Myocyte (in vitro differentiated cells): ENCODE measurements at regions not wholly inside any gene's neighbourhood (a gene's known extent, or its start where the extent isn't known, plus 50 kb on each side); places are given as distances from the start of the nearest gene placed in this dataset.

ENCODE experiments used
- DNase-seq: peaks from one replicate; pipeline ENCODE4 v3.0.0-alpha.2; 2012; ENCODE audit warnings: low read depth

DNA sequence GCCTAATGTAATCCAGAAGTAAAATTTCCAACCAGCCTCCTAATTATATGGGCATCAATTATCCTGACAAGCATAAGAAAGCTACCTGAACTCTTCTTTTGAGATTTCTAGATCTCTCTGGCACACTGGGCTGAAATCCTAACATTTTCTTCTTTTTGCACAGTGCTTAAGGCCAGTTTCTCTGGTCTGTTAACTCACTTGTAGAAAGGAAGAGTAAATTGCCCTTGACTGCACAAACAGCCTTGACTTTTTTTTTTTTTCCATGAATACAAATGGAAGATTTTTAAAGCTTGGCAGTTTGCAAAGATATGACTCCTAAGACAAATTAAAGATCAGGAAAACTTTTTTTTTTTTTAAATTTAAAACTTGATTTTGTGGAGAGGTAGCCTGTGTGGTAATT lies 291.2 kb upstream of the MON1B start:
- DNase-seq = no peak

DNA sequence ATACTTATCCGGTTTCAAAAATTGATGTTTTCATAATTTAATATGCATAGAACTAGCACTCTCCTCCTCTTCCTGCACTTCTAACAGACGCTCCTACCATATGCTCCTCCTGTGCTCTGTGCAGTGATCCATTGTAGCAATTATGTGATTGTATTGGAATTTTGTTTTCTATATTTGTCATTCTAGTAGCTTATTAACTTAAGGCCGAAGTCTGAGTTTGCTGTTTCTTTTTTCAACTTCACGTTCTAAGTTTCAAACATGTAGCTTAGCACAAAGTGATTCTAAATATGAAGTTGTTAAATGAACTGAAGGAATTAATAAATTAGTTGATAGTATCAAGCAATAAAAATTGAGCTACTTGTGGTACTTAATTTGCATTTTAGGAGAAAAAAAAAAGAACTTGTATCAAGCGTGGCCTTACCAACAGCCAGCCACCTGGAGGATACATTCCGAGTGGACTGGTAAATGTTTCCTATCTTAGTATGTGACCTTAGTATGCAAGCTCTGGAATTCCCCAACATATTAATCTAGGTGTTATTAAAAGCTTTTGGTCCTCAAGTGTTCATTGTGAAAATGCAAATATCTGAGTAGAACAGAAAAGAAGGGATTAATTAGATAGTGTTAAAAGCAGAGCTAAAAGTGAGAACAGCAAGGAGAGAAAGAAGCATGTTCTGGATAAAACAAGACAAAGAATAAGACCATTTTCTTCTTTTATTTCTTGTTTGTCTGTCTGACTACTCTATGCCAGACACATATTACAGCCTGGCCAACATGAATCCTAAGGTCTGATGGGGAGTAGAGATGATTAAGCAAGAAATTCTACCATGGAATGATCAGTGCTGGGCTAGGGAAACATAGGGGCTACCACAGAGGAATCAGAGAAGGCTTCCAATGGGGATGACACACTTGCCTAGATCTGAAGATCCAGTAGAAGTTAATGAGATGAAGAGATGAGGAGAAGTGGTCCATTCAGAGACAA lies 290.4 kb upstream of the MON1B start:
- DNase-seq = no peak

DNA sequence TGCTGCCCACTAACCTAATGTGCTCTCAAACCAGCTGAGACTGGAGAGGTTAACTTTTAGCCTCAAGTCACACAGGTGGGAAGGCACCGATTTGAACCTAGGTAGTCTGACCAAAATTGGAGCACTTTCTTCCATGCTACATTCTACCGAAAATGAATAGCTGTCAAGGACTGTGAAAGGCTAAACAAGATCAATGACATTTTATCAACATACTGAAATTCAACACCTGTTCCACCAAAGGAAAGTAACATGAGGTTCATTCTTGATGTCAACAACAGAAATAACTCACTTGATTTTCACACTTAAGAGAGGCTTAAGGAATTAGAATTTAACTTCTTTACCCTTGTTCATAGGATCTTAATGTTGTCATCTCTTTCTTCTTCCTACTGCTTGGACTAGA lies 284.4 kb upstream of the MON1B start:
- no peak for DNase-seq

DNA sequence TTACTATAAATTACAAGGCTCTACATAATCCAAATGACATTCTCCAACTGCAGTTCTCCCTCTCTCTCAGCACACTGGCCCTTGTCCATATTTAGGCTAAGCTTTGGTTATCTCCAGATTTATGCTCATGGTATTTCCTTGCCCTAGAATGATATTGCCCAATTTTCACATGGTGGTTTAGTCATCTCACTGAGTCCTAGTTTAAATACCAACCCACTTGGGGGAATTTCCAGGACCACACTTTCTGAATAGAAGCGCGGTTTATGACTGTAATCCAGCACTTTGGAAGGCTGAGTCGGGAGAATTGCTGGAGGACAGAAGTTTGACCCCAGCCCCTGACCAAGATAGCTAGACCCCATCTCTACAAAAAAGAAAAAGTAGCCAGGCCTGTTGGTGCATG lies 280.1 kb upstream of the MON1B start:
- no peak for DNase-seq

DNA sequence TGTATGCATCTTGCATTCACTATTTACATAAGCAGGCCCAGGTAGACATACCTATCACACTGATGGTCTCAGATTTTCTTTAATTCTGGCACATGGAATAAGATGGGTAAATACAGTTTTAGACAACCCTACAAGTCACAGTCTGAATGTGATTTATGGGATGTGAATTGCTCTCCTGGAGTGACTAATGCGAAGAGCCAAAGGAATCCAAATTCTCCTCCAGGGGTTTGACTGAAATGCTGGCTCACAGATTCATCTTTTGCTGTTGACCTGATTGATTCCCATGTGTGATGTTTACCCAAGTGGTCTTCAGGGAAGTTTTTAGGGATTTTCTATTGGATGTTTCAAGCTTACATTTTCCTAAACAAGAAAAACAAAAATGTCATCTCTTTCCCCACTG lies 277.9 kb upstream of the MON1B start:
- DNase-seq = no peak

DNA sequence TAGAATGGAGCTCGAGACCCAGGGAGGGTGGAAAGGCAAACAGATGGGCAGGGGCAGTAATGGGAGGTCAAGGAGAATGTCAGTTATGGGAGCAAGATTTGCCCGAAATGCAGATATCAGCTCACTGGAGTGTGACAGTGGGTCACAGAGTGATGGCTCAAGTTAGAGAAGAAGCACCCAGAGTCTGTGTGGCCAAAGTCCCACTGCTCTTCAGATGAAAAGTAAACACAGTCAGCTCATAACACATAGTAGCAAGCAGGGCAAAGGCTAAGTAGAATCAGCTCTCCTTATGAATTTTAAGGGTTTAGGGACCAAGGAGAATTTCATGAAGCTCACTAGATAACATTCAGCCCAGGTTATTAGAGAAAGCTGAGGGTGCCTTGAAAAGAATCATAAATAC lies 264.9 kb upstream of the MON1B start:
- DNase-seq = no peak

DNA sequence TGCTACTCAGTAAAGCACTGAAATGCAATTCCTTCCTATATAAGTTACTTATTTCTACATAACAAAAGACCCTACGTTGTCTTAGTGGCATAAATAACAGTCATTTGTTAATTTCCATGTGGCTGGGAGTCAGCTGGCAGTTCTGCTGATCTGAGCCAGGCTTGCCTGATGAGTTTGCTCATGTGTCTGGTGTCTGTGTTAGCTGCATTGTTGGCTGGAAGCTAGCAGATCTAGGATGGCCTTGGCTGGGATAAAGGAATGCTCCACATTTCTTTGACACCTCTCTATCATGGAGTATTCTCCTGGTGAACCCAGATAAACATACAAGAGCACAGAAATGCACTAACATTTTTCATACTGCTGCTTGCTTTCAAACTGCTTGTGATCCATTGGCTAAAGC lies 264.4 kb upstream of the MON1B start:
- DNase-seq = no peak

DNA sequence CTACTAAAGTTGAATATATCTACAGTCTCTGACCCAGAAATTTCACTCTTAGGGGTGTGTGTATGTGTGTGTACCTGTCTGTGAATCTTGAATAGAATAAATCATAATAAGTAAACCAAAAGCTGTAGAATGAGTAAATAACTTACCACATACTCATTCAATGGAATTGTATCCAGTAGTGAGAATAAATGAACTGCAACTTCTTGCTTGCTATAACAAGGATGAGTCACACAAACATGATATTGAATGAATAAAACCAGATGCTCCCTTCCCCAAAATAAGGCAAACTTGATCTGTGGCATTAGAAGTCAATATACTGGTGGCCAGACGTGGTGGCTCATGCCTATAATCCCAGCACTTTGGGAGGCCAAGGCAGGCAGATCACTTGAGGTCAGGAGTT lies 259.8 kb upstream of the MON1B start:
- DNase-seq = no peak

DNA sequence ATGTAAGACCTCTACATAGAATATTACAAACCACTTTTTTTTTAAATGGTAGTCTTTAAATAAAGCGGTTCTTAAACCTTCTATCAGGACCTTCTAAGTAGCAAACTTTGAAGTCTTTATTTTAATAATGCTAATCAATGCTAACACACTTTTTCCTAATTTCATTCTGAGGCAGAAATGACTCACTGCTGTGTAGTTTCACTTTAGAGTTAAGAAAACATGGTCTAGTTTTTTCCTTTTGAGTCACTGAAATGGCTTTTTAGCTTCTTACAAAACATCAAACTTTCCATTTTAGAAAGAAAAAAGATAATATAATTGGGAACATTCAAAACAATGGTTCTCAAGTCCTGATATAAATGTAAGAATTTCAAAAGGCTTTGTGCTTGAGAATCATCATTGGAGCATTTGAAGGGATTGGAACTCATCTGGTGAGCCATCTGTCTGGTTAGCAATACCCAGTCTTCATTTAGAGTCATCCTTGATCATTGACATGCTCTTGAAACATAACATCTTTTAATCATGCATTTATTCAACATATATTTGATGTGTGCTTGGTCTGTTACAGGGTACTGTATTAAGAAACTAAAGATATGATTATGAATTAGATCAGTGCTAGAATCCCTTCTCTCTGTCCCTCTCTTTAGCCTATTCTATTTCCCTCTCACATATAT lies 258.3 kb upstream of the MON1B start:
- DNase-seq = no peak

DNA sequence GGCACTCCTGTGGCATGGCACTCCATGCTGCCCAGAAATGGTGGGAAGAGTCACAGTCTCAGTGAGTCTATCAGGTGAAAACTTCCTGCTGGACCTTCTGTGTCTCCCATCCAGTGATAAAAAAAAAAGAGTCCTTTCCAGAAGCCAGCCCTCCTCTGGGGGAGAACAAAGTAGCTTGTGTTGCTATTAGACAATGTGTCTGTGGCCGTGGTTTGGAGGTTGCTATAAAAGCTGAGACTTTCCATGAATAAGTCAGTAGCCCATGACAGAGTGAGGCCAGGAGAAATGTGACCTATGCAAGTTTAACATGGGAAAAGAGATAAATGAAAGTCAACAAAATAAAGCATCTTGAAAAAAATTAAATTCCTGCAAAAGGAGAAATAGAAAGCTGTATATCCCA lies 250.7 kb upstream of the MON1B start:
- no peak for DNase-seq

DNA sequence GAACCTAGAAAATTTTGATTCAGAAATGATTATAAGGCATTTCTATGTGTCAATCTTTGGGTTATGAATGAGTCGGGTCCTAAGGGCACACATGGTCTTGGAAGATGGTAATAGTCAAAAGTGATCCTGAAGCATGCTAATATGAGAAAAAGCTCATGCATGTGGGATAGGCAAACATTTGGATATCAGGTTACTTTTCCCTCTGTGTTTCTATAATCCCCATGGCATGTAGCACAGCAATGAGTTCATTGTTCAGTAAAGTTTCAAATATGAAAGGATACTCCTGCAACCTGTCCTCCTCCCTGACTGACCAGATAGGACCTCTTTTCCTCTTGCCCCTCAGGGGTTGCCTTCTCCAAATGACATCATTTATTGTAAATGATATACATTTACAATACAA lies 249.9 kb upstream of the MON1B start:
- DNase-seq = no peak

DNA sequence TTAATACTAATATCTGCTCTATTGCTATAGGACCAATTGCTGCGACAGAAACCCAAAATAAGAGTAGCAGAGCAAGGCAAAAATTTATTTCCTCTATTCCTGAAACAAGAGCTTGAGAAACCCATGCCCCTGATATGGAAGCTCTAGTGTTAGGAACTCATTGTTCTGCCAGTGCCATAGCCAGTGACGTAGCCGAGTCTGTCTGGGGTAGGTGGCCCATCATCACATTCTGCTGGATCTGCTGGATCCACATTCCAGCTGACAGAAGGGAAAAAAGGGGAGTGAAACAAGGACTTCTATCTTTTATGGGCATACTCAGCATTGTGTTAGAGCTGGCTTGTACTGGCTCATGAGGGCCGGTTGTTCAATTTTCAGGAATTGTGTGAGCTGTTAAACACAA lies 248.9 kb upstream of the MON1B start:
- no peak for DNase-seq

DNA sequence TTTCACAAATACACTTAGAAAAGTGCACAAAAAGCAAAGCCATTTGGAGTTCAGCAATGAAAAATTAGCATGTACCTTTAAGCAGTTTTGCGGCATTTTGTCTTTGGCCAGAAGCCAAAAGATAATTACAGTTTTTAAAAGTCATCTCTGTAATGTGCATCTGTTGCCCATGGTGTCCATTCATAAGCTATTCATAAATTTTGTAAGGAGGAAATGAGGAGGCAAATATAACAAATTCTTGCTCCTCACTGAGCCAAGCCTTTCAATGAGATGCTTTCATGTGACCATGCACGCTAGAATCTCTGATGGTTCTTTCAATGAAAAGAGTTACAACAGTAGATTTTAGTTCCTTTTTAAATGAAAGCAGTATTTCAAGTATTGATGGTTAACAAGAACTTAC lies 247.1 kb upstream of the MON1B start:
- DNase-seq = no peak

DNA sequence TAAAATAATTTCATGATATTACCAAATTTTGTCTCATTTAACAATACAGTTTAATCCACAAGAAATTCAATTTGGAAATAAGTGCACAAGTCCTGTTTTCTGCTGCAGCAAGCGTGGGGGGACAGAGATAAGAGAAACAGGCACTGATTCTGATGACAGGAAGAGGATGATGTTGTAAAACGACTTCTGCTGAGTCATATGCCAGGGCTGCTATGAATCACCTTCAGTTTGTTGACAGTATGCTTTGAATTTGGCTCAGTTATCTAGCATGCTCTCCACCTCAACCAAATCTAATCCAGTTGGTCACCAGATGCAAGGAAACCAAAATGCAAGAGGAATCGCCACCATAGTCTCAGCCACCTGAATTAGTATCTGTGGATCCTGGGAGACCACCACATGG lies 244.1 kb upstream of the MON1B start:
- peak; percentile 13 for DNase-seq

DNA sequence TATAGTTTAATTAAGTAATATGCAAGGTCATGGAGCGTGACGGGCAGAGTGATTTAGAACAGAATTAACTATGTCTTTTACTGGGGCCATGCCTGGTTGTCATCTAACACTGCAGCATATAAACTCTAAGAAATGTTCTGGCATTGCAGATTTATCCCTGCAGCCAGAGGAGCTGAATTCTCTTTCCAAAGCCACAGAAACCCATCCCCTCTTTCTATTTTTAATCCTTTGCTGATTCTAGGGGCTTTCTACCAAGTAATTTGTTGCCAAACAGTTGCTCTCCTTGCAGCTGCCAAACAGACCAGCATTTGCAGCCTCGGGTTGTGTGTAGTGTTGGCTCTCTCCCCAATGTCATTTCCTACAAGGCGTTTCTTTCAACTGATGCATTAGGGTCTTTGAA lies 243.2 kb upstream of the MON1B start:
- DNase-seq = peak; percentile 13

DNA sequence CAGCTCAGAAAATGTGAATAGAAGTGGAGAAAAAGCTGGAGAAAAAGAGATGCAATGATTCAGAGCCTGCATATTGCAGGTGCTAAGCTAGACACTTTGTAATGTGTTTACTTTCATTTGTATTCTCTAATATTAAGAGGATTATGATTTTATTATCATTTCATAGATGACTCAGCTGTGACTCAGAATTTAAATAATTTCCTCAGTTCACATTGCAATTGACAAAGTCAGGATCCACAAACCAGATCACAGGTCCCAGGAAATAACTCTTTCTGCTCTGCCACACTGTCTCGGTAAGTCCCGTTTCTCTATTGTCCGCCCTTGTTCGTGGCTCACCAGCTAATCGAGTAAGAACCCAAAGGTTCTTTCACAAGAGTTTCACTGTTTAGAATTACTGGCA lies 235.4 kb upstream of the MON1B start:
- no peak for DNase-seq

DNA sequence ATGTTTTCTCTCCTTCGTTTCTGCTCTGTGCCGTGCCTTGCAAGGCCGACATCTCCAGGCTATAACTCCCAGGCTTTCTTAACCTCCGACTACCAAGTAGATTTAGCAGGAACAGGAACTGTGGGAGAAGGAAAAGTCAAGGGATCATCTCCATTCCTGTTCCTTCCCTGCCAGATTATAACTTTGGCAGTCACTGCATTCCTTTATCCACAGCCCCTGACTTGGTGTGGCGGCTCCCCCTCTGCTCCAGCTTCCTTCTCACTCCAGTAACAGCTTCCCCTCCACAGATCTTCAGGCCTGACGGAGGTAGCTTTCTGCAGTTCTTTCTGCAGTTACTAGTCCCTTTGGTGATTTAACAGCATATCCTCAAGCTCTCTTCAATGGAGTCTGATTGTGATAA lies 234.6 kb upstream of the MON1B start:
- no peak for DNase-seq

DNA sequence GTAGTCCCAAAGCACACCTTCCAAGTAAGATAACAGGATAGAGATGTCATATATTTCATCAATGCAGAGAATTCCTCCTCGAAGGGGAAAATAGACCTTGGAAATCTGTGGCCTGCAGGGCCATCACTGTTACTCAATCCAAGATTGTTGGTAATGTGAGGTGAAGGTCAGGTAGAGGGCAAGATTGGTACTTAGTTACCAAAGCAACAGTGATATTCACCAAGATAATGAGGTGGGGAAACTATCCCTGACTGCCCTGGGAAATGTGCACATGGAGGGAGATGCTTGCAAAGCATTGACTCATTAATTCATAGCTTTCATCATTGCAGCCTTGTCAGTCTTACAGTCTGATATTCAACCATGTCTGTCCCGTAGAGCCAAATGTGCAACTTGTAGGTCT lies 234.1 kb upstream of the MON1B start:
- DNase-seq = no peak

DNA sequence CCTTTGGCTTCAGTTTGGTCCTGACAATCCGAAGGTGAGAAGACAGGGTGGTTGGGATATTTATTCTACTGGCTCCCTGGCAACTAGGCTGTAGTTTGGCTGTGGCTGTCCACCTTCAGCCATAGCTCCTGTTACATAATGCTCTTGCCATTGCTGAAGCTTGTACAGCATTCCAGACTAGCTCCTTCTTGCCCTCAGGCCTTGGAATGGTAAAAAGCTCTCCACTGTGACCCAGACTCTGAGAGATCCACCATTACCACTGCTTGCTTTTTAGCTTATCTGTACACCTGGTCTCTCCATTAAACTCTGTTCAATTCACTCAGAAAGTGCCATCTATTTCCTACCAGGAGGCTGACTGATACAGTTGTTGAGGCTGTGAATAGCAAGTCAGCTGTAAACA lies 231.8 kb upstream of the MON1B start:
- DNase-seq = no peak

DNA sequence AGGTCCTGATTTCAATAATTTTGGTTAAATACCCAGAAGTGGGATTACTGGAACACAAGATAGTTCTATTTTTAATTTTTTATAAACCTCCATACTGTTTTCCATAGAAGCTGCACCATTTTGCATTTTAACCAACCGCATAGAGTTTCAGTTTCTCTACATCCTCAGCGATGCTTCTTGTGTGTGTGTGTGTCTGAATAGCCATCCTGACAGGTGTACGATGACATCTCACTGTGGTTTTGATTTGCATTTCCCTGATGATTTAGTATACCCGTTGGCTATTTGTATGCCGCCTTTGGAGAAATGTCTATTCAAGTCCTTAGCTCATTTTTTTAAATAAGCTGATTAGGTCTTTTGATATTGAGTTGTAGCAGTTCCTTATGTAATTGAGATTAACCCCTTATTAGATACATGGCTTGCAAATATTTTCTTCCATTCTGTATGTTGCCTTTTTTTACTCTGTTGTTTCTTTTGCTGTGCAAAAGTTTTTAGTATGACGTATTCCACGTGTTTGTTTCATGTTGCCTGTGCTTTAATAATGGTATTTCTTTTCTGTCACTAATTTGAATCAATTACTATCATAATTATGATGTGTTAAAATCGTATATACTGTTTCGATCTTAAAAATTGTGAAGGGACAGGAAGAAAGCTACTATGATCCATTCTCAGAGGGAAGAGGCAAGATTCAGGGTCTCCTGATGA lies 227.2 kb upstream of the MON1B start:
- DNase-seq = no peak

DNA sequence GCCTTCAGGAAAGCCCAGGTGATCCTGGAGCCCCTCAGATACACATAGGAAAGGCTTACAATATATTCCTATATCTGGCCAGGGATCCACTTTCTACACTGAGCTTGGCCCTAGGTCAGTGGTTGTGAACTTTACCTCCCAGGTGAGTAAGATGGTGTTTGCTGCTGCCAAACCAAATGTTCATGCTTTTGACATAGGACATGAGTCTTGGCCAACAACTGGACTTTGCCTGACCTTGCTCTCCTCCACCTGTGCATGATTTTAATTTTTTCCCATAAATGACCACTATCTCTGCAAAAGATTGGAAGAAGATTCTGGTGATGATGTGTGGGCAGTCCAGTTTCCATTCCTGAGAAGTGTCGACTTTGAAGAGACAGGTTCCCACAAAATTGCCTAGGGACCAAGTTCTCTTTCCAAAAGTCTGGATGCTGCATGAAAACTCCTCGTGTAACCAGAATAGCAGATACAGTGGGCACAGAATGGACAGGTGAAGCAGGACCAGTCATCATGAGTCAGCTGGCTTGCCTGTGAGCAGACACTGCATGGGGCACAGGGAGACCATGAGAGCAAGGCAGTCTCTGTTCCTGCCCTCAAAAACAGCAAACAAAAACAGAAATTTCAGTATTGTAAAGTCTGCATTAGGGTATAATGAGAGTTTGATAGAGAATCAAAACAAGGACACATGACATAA lies 226.4 kb upstream of the MON1B start:
- DNase-seq = no peak
